Fibroblast of skin of right quadriceps (primary cell): ENCODE measurements at regions not wholly inside any gene's neighbourhood (a gene's known extent, or its start where the extent isn't known, plus 50 kb on each side); places are given as distances from the start of the nearest gene placed in this dataset.

ENCODE experiments used
- DNase-seq: peaks from one replicate; pipeline ENCODE4 v3.0.0-alpha.2; 2013

DNA sequence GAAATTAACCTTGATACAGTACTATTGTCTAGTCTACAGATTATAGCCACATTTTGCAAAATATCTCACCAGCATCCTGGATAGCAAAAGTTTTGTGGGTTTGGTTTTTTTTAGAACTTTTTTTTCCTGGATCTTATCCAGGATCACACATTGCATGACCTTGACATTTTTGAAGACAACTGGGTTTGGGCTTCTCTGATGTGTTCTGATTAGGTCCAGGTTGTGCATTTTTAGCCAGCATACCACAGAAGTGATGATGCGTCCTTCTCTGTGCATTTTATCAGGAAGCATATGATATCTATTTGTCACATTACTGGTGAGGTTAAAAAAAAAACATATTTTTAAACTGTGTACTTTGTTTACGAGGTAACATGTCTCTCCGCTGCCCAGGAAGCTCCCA, 221.0 kb upstream of the OSR1 start:
- DNase-seq, result peak; percentile 61

DNA sequence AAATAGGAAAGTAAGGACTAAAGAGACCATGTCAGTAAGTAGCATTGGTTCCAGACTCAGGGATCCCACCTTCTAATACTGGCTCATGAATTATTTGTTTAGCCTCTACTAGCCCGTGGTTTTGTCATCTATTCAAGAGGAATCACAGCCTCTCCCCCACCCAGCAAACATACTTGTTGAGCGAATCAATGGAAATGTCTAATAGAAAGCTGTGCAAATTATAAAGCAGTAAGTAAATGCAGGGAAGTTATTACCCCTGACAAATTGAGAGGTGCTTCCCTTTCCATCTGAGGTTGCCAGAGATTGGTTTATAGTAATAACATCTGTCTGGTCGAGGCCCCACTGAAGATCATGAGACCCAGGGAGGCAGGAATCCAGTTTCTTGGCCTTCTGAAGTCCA, 219.3 kb upstream of the OSR1 start:
- DNase-seq, result peak; percentile 68

DNA sequence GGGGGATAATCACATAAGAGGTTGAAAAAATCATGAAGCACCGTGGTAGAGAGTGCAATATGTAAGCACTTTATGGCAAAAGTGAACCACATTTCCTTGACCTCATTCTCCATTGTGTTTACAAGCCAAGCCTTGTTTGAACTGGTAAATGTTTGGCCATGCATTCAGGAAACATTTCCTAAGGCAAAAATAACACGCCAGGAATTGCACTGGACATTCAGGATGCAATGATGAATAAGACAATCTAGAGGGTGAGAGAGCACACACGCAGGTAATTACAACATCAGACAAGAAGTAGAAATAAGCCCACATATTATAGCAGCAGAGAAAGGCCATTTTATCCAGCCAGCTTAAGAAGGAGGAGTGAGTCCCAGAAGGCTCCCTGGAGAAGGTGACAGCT, 218.0 kb upstream of the OSR1 start:
- no peak for DNase-seq

DNA sequence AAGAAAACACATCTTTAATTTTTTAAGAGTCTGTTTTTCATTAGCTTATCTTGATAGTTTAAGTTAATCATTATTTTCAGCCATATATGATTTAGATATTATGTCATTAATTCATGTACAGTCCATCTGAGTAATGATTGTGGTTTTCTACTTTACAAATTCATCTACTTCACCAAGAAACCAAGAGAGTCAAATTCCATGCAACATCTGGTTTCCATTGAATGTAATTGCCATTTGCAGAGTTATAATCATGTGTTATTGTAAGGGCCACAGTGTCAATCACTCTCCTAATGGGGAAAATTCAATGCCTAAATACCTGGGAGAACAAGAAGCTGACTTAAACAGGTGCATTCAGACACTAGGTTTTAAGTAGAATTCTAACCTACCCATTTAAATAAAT, 217.2 kb upstream of the OSR1 start:
- DNase-seq, result peak; percentile 81

- peak; percentile 90 for DNase-seq
Observed at GRCh38 chr2:19574778-19575260, 216.4 kb upstream of the OSR1 start.

DNA sequence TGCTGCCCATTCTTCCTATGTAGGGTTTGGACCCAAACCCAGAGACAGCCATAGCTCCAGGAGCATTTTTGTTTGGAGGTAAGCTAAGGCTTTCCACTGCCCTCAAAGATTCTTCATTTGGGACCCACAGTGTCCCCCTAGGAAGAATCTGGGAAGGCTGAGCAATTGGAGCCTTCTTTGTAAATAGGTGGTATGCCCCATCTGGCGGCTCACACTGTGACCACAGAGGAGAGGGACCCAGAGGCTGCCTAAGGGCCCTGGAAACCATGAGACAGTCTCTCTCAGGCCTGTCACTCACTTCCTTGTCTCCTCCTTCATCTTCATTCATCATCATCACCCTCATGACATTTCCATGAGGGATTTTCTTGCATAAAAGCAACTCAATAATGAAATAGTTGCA, 215.4 kb upstream of the OSR1 start:
- DNase-seq, result no peak

- DNase-seq, result no peak
Observed at GRCh38 chr2:19571773-19572172, 213.3 kb upstream of the OSR1 start.

- no peak for DNase-seq
Observed at GRCh38 chr2:19569300-19569791, 210.9 kb upstream of the OSR1 start.

- no peak for DNase-seq
Observed at GRCh38 chr2:19568809-19569208, 210.4 kb upstream of the OSR1 start.

DNA sequence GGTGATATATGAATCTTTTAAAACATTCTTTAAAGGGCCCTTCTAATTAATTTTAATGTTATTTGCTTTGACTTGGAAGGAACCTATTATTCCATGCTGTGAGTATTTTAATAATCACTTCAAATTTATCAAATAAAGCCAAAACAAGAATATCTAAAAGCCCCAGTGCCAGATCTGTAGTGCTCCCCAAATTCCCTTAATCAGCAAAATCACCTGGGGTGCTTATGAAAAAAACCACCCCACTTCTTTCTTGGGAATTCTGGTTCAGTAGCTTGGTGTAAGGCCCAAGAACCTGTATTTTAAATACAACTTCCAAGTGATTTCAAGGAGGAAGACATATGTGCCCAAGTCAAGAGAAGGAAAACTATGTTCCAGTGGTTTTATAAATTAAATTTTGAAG, 202.4 kb upstream of the OSR1 start:
- DNase-seq, result no peak

GRCh38 chr2:19559596-19560240, 201.3 kb upstream of the OSR1 start:
- DNase-seq, result no peak

DNA sequence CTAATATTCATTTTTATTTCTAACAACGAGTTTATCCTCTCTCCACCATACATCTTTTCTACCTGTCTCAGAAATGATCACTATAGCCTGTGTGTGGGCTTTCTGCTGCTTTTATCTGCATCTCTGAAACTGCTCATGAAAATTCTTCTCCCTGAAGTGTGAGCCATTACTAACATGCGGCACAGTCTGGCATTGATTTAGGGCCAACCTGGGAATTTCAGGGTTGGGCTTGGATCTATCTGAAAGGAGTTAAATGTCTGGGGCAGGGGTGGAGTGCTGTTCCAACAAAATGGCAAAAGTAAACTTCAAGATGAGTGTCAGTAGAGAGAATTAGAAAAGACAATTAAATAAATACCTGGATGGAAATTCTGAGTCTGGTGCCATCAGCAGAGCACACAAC, 198.2 kb upstream of the OSR1 start:
- no peak for DNase-seq

GRCh38 chr2:19554520-19554919, 196.1 kb upstream of the OSR1 start:
- no peak for DNase-seq

DNA sequence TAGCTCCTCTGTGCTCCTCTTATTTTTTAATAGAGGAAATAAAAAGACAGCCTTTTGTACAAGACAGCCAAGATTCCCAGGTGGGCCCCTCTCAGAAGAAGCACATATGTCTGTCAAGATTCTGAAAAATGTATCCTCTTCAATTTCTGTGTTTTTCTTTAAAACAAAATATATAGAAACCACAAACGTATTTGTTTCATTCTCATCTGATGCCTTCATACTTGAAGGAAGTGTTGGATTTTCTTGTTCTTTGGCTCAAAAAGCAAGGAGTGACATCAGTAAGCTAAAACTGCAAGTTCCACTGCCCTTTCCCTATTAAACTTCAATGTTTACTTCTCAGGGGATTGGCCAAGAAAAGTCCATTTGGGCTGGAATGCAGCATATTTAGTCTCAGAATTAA, 193.8 kb upstream of the OSR1 start:
- no peak for DNase-seq

DNA sequence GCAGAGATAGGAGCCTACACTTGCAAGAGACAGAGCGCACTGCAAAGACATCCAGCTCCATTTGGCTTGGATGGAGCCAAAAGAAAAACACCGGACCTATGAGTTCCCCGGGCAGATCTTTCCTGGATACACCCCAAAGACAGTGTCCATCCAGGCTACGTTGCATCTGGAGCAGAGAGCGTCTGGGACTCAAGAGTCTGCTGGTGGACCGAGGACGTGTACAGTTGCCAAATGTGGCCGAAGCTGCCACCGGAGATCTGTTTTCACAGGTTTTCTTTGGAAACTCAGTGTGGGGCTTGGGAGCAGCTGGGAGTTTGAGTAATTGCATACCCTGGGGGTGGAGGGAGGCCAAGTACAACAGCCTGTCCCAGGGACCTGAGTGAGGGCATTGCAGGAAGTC, 192.3 kb upstream of the OSR1 start:
- no peak for DNase-seq

DNA sequence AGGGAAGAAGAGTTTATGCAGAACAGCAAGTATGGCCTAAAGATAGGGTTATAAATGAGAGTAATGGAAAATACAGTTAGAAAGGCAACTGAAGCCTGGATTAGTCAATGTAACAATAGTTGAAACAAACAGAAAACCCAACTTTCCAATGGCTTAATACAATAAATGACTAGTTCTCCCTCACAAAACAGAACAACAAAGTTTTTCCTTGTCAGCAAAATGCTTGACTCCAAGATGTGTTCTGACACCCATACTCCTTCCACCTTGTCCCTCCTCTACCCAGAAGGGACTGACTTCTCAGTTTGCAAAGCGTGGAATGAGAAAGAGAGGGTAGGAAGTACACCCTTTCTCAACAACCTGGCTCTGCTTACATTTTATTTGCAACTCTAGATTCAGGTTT, 191.4 kb upstream of the OSR1 start:
- DNase-seq, result no peak

DNA sequence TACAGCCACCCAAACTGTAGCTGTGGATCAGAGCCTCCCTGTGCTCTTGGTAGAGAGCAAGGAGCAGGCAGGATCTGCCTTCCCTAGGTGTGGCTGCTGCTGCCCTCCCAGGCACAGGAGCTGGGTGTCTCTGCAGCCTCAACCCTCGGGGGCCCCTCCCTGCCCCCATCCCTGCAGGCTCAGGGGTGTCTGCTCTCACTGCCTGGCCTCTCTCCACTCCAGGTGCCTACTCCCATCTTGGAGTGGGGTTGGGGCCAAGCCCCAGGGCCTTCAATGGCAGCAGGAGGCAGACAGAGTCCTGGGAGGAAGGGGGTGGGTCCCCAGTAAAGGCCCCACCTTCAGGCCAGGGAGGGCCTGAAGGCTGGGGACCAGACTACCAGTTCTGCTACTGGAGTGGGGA, 189.7 kb upstream of the OSR1 start:
- DNase-seq, result no peak

GRCh38 chr2:19547321-19547720, 188.9 kb upstream of the OSR1 start:
- DNase-seq, result no peak

GRCh38 chr2:19545507-19545906, 187.1 kb upstream of the OSR1 start:
- DNase-seq, result no peak

- DNase-seq, result no peak
Observed at GRCh38 chr2:19543663-19544383, 185.4 kb upstream of the OSR1 start.

DNA sequence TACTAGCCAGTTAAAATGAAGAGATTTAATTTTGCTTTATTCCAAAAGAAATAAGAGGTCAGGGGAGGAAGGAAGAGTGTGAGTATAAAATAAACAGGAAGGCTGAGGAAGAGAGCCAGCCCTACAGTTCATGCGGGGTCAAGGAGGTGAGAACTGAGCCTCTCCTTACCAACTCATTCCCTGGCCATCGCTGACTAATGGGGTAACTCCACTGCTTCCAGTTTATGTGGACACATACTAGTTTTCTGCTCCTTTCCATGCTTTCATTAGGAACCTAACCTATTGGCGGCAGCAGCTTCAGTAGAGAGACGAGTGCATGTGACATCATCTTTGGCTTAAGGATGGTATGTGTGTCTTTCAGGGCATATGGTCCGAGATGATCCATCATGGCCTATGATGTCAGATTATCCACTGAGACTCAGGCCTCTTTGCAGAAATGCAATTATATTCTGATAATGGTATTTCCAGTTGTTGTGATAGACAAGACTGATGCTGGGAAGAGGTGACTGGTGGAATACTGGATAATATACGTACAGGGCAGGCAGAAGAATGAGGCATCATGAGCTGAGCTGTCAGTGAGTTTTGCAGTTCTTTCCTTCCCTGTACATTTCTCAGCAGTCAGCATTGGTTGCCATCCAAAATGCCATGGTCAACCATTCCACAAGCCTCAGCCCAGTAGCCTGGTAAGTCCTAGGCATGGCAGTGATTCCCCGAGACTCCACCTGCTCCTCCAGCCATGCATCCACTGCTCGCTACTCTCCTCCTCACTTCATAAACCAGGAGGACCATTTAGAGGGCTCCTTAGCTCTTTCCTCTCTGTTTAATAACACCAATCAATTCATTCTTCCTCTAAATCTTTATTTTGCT, 184.6 kb upstream of the OSR1 start:
- no peak for DNase-seq

DNA sequence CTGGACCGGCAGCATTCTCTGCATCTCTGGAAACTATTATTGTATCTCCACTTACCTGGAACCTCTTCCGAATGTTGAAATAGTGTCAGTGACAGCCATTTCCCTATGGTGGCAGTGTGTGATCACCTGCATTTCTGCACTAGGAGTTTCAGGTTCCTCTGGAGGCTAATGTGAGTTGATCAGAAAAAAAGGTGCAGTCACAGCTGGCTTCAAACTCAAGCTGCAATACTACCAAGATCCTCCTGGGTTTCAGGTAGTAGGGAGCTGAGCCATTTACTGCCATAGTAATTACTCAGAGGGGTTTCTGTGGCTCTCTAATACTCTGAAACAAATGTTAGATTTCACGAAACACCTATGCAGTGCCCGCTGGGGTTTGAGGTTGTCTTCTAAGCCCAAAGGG, 183.5 kb upstream of the OSR1 start:
- no peak for DNase-seq

- peak; percentile 95 for DNase-seq
Observed at GRCh38 chr2:19540739-19541525, 182.5 kb upstream of the OSR1 start.
